ELF-1 (cell line): ENCODE measurements at regions not wholly inside any gene's neighbourhood (a gene's known extent, or its start where the extent isn't known, plus 50 kb on each side); places are given as distances from the start of the nearest gene placed in this dataset.
"Not testable (repeated sequence)": the region's sequence is repeated elsewhere in the genome, so short reads cannot be mapped to it uniquely, and the experiment has no call there.

Source experiments
- DNase-seq: peaks from one replicate; pipeline ENCODE4 v3.0.0-alpha.2; 2016; ENCODE audit warnings: low read depth, low spot score

DNA sequence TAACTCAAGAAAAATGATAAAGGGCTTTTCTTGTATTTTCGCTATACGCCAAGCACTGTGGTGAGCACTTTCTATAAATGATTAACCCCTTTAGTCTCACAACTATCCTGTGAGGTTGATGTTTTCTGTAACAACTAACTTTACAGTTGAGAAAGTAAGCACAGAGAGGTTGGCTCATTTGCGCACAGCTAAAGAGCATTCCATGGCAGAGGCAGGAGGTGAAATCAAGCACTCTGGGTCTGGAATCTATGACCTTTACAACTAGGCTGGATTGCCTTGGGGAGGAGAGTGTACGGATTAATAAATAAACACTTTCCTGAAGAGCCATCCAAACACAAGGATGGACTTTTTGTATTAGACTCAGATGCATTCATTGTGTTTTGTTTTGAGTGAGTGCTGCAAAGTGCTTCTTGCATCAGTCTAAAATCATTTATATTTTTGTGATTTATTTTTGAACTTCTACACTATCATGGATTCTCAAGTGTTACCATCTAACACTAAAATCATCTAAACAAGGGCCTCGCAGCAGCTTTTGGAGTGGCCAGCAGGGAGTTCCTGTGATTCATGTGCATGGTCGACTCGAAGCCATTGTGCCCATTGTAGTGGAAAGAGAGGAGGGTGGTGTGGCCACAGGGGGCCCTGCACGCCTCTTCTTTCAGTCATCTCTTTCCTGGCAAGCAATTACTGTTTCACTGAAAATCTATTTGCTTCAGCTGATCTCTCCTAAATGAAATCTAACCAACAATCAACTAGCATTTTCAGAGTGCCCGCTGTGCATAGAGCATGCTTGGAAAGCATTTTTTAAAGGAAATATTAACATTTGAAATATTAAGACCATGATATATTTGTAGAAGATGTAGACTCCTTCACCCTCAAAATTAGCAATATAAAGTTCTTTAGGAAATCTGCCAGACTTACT lies 633.4 kb upstream of the COBL start:
- peak; percentile 81 for DNase-seq

DNA sequence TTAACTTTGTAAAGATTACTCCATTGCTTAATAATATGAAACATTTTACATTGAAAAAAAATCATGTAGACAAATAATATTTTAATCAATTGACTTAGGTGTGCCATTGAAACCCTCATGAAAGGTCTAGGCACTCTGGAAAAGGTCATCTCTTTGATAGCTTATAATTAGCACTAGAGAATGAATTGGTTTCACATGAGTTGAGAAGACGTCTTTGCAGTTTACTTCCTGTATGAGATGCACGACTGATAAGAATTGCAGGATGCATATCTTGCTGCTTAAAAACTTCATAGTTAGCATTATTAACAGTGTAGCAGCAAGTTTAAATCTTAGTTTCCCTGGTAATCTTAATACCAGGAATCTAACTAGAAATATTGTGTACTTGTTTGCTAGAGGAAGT lies 614.2 kb upstream of the COBL start:
- no peak for DNase-seq

DNA sequence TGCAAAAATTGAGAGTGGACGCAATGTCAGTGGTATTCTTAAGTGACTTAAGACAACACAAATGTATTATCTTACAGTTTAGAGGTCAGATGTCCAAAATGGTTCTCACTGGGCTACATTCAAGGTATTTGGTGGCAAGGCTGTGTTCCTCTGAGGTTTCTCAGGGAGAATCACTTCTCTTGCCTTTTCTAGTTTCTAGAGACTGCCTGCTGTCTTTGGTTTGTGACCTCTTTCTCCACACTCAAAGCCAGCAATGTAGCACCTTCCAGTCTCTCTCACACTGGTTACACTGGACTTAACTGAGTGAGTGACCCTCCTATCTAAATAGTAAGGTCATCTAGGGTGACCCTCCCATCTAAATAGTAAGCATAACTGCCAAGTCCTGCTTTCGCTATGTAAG lies 613.2 kb upstream of the COBL start:
- DNase-seq, result no peak

DNA sequence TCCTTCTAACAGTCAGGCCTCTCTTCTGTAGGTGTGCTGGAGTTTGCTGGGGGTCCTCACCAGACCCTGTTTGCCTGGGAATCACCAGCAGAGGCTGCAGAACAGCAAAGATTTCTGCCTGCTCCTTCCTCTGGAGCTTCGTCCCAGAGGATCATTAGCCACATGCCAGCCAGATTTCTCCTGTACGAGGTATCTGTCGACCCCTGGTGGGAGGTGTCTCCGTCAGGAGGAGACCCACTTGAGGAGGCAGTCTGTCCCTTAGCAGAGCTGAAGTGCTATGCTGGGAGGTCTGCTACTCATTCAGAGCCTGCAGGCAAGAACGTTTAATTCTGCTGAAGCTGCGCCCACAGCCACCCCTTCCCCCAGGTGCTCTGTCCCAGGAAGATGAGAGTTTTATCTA lies 611.1 kb upstream of the COBL start:
- DNase-seq, result peak; percentile 39

DNA sequence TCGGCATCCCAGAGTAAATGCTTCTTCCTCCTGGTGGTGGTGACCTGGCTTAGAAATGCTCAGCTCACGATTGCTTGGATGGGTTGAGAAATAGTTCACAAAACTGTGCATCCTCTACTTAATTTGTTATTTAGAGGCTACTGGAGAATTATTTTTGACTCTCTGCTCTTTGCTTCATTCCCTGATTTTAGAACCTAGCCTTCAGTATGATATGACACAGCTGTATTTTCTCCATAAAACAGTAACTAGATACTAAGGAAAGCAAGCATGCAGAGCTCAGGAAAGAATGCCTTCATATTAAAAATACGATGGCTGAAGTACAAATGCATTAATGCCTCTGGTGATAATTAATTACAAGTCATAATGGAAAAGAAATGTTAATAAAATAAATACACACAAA lies 602.0 kb upstream of the COBL start:
- DNase-seq, result no peak

DNA sequence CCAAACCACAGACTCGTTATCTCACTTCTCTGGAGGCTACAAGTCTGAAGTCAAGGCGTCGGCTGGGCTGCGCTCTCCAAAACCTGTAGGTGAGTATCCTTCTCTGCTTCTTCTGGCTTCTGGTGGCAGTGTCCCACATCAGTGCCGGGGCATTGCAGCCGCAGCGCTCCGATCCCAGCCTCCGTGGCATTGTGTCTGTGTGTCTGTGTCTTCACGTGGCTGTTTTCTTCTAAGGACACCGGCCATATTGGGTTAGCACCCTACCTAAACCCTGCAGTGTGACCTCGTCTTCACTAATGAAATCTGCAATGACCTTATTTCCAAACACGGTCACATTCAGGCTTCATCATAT lies 584.9 kb upstream of the COBL start:
- no peak for DNase-seq

DNA sequence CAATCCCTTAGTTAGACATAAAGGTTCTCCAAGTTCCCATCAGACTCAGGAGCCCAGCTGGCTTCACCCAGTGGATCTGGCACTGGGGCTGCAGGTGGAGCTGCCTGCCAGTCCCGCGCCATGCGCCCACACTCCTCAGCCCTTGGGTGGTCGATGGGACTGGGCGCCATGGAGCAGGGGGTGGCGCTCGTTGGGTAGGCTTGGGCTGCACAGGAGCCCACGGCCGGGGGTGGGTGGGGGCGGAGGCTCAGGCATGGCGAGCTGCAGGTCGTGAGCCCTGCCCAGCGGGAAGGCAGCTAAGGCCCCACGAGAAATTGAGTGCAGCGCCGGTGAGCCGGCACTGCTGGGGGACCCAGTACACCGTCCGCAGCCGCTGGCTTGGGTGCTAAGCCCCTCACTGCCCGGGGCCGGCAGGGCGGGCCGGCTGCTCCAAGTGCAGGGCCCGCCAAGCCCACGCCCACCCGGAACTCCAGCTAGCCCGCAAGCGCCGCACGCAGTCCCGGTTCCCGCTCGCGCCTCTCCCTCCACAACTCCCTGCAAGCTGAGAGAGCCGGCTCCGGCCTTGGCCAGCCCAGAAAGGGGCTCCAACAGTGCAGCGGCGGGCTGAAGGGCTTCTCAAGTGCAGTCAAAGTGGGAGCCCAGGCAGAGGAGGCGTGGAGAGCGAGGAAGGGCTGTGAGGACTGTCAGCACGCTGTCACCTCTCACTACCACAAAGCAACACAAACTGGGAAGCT lies 584.3 kb upstream of the COBL start:
- DNase-seq, result not testable (repeated sequence)

DNA sequence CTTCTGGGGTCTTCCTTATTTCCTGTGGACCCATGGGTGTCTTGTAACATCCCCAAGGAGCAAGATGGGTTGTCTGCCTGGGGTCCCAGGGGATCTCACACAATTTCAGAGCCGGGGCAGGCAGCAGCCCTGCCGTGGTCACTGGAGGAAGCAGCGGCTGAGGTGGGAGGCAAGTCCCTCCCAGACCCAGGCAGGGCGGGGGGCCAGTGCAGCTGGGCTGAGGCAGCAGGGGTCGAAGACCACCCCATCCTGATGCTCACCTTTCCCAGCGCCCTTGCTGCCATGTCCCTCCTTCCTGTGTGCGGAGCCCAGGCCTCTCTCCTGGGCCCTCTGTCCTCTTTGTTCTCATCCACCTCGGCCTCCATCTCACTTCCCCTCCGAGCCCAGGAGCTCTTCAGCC lies 583.0 kb upstream of the COBL start:
- DNase-seq, result no peak

DNA sequence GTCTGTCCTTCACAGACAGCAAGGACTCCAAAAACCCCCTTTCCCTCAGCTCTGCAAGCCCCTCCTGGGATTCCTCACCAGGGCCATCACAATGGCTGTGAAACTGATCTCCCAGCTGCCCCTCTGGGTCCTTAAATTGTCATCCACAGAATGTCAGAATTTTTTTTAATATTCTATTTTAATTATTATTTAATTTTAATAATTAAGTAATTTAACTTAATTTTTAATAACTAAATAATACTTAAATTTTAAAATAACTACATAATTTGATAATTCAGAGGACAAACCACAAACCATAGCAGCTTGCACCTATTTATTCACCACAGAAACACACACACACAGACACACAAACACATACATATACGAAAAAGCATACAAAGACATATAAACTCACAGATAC lies 565.8 kb upstream of the COBL start:
- DNase-seq, result no peak

DNA sequence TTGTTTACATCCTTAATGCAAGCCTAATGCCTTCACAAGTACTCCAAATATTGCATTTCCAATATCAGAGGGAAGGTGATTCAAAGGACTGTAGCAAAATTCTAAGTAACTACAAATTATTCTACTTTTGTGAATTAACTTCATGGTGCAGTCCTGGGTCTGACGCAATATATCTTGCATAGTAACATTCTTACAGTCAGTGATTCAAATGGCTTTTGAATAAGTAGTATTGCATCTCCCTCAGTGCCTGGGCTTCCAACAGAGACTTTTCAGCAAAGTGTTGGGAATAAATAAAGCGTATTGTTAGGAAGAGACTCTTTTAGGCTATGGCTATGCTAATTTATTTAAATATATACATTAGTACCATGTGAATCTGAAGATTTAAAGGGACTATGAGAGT lies 564.7 kb upstream of the COBL start:
- DNase-seq, result no peak

DNA sequence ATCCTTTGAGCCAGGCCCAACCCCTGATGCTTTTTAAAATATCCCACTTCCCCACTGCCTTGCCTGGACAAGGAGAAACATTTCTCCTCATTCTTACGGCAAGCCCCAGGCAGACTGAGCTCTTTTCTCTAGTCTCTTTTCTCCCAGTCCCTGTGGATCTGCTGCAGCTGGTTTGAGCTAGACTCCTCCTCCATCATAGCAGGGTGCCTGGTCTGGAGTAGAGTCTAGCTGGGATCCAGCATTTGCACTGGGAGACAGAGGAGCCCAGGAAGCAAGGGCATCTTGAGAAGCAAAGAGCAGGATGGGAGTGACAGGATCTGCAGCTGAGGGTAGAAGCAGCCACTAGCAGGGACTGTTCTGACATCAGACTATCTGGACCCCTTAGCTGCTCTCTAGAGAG lies 562.3 kb upstream of the COBL start:
- DNase-seq, result peak; percentile 23

DNA sequence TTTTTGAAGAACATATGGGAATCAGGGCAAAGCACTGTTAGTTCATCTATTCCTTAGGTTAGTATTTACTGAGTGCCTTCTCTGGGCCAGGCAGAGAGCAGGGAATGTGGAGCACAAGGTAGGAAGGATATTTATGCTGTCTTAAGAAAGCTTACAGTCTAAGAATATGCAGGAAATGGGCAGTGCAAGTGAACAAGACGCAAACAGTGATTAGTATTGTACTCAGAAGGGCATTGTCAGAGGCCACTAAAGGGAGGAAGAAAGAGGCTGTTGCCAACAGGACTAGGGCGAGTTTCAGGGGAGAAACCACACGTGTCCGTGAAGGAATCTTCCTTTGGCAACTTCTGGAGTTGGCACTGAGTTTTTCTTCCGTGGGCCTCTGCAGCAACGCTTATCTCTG lies 552.8 kb upstream of the COBL start:
- DNase-seq, result no peak

DNA sequence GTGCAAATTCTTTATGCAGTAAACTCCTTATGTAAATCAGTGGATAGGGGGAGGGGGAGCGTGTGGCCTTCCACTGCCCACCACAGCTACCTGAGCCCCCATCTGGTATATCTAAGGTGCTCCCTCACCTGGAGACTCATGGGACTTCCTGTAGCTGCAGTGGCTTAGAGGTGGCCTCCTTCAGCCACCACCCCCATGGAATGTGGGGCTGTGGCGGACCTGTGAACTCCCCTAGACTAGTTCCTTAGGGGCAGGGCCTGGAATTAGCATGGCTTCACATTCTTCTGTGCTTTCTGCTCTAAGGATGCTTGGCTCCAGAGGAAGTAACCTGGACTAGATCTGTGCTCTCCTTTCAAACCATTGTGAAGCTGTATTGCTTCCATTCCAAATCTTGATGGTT lies 550.5 kb upstream of the COBL start:
- no peak for DNase-seq

DNA sequence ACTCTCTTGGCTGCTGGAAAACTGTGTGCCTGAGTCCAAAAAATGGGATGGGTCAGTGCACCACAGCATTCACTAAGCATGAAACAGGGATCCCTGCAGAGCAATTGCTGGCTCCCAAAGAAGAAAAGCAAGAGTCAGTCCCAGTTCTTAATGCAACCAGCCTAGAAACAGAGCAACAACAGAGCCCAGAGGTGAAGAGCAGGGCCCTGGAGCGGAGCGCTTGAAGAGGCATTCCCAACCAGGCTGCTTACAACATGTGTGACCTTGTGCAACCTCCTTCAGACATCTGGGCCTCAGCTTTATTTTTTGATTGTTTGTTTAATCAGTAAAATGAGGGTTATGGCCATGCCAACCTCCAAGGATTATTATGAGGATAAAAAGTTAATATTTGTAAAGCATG lies 543.7 kb upstream of the COBL start:
- no peak for DNase-seq

DNA sequence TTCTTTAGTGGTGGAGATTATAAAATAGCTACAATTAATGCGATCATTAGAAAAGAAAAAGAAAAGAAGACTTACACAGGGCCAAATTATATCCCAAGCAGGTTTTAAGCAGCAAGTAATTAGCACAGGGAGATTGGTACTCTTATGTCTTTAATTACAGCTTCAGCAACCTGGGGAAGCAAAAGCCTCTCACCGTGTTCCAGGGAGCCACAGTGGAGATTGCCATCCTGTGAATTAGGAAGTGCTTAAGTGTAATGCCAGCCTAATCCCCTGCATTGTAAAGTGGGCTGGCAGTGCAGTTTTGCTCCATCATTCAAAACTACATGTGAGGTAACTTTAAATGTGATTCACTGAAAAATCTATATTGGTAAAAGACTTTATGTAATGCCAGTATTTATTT lies 533.5 kb upstream of the COBL start:
- no peak for DNase-seq

DNA sequence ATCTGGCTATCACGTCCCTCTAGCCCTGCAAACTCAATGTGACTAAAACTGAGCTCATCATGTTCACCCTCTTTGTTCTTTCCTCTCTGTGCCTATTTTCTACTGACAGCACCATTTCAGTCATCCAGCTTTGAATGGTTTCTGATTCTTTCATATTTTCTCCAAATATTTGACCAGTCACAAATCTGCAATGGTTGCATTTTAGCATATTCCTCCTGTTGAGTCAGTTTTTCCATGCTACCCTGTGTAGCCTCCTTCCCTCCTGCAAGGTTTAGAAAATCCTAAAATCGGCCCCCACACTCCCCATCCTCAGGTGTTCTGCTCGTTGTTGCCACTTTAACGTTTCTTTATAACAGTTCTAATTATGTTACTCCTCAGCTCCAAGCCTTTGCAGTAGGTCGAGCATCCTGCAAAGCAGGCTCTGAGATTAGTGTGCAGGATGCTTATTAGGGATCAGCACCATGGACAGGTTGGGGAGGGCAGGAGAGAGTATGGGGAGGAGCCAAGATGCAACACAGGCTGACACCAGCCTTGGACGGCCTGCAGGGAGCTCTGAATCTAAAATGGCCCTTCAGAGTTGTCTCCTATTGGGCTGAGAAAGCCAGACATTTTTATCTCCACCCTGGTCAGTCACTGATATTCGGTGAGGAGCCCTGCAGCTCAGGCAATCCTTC lies 531.0 kb upstream of the COBL start:
- DNase-seq, result peak; percentile 56

DNA sequence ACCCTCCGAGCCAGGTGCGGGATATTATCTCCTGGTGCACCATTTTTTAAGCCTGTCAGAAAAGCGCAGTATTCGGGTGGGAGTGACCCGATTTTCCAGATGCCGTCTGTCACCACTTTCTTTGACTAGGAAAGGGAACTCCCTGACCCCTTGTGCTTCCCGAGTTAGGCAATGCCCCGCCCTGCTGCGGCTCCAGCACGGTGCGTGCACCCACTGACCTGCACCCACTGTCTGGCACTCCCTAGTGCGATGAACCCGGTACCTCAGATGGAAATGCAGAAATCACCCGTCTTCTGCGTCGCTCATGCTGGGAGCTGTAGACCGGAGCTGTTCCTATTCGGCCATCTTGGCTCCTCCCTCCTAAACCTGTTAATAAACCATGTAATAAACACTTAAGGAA lies 522.5 kb upstream of the COBL start:
- not testable (repeated sequence) for DNase-seq

DNA sequence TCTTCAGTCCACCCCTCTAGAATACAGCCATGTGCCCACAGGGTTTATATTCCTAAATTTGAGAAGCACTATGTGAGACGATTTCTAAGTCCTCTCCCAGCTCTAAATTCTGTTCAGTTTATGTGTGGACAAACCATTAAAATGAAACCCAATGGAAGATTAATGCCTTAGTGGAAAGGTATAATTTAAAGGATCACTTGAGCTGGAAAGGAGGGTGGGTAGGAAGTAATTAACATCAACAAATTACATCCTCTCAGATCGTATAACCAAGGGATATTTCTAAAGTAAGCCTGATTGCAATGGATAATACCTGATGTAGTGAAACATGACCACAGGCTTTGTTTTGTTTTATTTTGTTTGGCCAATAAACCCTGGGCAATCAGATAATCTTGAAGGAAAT lies 511.0 kb upstream of the COBL start:
- DNase-seq, result no peak

DNA sequence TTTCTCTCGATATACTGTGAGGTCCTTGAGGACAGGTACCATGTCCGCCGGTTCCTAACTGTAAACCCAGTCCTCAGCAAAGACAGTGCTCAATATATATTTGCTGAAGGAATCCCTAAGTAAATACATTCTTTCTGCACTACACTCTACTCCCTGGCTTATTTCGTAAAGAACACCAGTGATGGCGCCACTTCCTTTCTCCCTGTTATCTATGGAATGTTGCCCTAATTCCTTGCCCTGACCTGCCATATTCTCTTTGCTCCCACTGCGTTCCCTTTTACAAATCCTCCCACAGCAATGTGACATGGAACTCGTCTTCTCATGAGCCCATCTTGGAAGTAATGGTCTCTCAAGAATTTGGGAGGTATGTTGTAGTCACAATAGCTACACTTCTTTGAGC lies 507.4 kb upstream of the COBL start:
- DNase-seq, result no peak

DNA sequence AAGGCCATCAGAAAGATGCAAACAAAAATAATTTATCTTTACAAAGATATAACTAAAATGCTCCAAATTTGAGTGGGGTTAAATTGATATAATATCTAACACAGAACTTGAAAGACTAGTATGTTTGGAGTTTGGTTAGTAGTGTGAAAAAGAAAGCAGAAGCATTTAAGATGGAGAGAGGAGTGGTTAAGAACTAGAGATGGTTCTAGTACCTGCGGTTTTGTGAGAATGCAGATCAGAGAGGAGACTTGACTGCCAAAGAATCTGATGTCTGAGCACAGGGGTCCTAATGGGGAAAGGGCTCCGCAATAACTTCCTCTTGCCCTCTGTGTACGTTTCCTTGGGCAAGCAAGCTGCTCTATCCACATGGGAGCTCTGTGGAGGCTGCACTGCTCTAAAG lies 506.8 kb upstream of the COBL start:
- no peak for DNase-seq

DNA sequence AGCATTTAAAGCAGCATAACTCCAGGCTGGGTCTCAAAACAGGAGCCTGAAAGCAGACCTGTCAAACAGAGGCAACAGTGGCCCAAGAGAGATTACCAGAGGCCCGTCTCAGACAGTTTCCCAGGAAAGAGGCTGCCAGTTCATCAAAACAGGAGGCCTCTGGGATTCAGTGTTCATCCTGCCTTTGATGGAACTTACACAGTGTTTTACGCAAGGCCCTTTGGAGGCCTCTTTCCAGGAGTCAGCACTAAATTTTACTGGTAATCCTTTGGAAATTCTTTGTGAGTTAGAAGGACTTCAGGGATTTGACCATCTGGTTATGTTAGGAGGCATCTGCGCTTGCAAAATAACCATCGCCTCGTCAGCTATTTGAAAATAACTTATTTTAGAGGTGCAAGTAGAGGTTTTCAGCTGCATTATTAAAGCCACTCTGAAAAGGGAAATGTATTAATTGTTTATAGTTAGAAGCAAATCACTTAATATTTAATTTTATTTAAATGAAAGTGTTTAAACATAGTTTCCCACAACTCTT lies 501.2 kb upstream of the COBL start:
- peak; percentile 41 for DNase-seq

DNA sequence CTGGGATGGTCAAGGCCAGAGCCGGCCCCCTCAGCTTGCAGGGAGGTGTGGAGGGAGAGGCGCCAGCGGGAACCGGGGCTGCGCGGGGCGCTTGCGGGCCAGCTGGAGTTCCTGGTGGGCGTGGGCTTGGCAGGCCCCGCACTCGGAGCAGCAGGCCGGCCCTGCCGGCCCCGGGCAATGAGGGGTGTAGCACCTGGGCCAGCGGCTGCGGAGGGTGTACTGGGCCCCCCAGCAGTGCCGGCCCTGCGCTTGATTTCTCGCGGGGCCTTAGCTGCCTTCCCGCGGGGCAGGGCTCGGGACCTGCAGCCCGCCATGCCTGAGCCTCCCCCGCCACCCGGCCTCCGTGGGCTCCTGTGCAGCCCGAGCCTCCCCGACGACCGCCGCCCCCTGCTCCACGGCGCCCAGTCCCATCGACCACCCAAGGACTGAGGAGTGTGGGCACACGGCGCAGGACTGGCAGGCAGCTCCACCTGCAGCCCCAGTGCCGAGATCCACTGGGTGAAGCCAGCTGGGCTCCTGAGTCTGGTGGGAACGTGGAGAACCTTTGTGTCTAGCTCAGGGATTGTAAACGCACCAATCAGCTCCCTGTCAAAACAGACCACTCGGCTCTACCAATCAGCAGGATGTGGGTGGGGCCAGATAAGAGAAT lies 489.3 kb upstream of the COBL start:
- DNase-seq, result not testable (repeated sequence)
